Body of pancreas (tissue), 4 donors: ENCODE measurements at regions not wholly inside any gene's neighbourhood (a gene's known extent, or its start where the extent isn't known, plus 50 kb on each side); places are given as distances from the start of the nearest gene placed in this dataset.

ENCODE experiments used
- ATAC-seq: fragments of 150-250 bp; one replicate; pipeline ENCODE4 v1.9.1; 2016
- DNase-seq, 4 donors: peaks; one replicate each; pipeline ENCODE4 v3.0.0-alpha.2; 2019
- H3K27ac ChIP-seq, 4 donors: fragments of 200-600 bp; sonication (generic); 1 replicate in 3 of 4; 2 replicates in 1 of 4; pipeline versions ENCODE4 v1.5.1 to v1.6.1; 2016 to 2019; ENCODE audit warnings: mild to moderate bottlenecking in 1 of 4, mixed read lengths in 1 of 4, moderate library complexity in 1 of 4
- H3K27me3 ChIP-seq, 2 donors: fragments of 200-600 bp; sonication (generic); one replicate each; pipeline ENCODE4 v1.6.0; 2016; ENCODE audit warnings: mild to moderate bottlenecking in 1 of 2
- H3K36me3 ChIP-seq, 2 donors: fragments of 200-600 bp; sonication (generic); replicated peaks in 1 of 2; 2 replicates each; pipeline ENCODE4 v1.5.1; 2016; ENCODE audit warnings: low read depth in 2 of 2; ENCODE audit not compliant: insufficient read depth in 1 of 2
- H3K4me1 ChIP-seq: fragments of 200-600 bp; sonication (generic); one replicate; pipeline ENCODE4 v1.6.0; 2016
- H3K4me3 ChIP-seq, 2 donors: fragments of 200-600 bp; sonication (generic); 1 replicate in 1 of 2; 2 replicates in 1 of 2; pipeline ENCODE4 v1.5.1; 2016 to 2019
- H3K9me3 ChIP-seq, 3 donors: fragments of 200-600 bp; sonication (generic); 1 replicate in 2 of 3; 2 replicates in 1 of 3; pipeline ENCODE4 v1.5.1; 2016
- POLR2A ChIP-seq, 3 donors: fragments of 450-650 bp; IDR thresholded peaks; one replicate each; pipeline ENCODE4 v1.6.1; 2016; ENCODE audit warnings: antibody characterized with exemption in 3 of 3, mild to moderate bottlenecking in 2 of 3
- WGBS, 2 donors: methylation state at CpG; one replicate each; pipeline ENCODE4 v1.1.5; 2017; 5-methylcytosine and 5-hydroxymethylcytosine counted together
- intact Hi-C: fragments of 100-400 bp; cut with DNase I; formaldehyde crosslinking; loops from one replicate; pipeline ENCODE4 v1.15.1; 2023
- TF ChIP-seq, protein P1 (sequence below), 7 experiments: fragments of 450-650 bp in 4 of 7; fragments of 200-600 bp in 3 of 7; sonication (generic) in 3 of 7; IDR thresholded peaks; one replicate each; pipeline ENCODE4 v1.5.1; 2016 to 2019; ENCODE audit warnings: antibody characterized with exemption in 7 of 7

DNA sequence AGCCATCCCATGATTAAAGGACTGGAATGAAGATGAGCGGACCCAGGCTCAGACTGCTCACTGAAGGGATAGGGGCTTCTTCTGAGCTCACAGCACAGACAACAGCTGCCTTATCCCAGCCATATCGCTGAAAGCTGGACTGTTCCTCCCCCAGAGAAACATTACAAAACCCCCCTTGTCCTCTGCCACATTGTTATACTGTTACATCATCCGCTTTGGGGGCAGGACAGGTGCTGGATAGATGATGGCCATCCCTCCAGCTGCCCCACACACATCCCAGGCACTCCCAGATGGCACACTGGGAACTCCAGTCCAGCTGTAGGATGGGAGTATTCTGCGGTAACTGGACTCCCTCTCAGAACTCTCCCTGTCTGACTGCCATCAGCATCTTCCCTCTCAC is 58.7 kb upstream of the BTRC start:
- peaks cover 18% of the 10 kb centered on the region for H3K4me1 ChIP-seq
- H3K9me3 ChIP-seq = no peaks in the 10 kb centered on the region
- no peak overlapping the region for H3K27ac ChIP-seq
- DNase-seq (no peak), ATAC-seq (no peak)
- 65 to 67% methylated on average over 4 of the region's 4 CpGs for WGBS, 2 donors
- intact Hi-C loops = no loop called here
- H3K36me3 ChIP-seq = no peaks in the 10 kb centered on the region
- no peak for TF ChIP-seq POLR2A (IDR thresholded peaks at IDR 0.05)
- TF ChIP-seq, protein P1, sequence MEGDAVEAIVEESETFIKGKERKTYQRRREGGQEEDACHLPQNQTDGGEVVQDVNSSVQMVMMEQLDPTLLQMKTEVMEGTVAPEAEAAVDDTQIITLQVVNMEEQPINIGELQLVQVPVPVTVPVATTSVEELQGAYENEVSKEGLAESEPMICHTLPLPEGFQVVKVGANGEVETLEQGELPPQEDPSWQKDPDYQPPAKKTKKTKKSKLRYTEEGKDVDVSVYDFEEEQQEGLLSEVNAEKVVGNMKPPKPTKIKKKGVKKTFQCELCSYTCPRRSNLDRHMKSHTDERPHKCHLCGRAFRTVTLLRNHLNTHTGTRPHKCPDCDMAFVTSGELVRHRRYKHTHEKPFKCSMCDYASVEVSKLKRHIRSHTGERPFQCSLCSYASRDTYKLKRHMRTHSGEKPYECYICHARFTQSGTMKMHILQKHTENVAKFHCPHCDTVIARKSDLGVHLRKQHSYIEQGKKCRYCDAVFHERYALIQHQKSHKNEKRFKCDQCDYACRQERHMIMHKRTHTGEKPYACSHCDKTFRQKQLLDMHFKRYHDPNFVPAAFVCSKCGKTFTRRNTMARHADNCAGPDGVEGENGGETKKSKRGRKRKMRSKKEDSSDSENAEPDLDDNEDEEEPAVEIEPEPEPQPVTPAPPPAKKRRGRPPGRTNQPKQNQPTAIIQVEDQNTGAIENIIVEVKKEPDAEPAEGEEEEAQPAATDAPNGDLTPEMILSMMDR (IDR thresholded peaks at IDR 0.05) = no peak
- no peaks in the 10 kb centered on the region for H3K27me3 ChIP-seq
- H3K4me3 ChIP-seq = no peak overlapping the region

DNA sequence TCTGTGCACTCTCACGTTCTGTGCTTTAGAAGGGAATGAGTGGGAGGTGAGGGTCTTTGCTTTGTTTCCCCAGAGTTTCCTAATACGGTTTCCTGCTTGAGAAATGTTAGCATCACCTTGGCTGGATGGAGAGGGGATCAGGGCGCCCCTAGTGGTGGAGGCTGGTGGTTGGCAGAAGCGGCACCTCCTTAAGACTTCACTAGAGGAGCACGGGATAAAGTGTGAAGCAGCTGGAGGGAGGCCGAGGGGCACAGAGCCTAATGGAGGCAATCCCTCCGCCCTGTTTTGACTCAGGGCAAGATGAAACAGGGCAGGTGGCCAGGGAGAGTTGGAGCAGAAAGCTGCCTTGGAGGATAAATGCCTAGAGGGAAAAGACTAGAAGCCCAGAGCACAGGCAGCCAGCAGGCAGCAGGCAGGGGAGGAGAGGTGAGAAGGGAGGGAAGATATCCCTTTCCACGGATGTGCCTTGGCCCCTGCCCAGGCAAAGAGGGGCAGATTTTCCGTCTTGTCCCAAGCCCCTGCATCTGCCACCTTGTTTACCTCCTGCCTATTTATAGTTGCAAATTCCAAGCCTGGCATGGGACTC is 56.0 kb upstream of the BTRC start:
- H3K27me3 ChIP-seq = no peaks in the 10 kb centered on the region

DNA sequence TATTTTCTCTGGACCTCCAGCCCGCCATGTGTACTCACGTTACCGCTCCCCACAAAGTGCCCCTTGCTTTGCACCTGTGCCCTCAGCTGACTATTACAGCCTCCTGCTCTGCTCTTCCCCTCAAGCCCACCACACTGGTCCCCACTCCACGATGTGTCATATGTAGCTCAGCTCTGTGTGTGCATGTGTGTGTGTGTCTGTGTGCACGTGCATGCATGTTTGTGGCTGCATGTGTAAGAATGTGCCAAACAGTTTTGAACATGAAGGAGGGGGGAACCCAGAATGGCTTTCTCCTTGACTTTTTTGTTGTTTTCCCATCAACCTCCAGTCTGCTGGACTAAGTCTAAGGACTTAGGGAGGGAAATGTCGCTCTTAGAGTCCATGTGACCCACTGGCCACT is 54.8 kb upstream of the BTRC start:
- no peaks in the 10 kb centered on the region for H3K27me3 ChIP-seq
- WGBS, 2 donors = 56 to 85% methylated on average over 6 of the region's 6 CpGs

More for the DNA sequence above, 56.0 kb upstream of the BTRC start:
- Histone ChIP-seq H3K27ac (no peak overlapping the region), H3K4me3 (no peak overlapping the region), H3K36me3 (no peaks in the 10 kb centered on the region), H3K4me1 (no peaks in the 10 kb centered on the region), H3K9me3 (no peaks in the 10 kb centered on the region)
- intact Hi-C loops = no loop called here
- ATAC-seq = peak; percentile 66
- 3 to 4% methylated on average over 9 of the region's 9 CpGs for WGBS, 2 donors
- DNase-seq = peak; percentile 65 to 77 (median 71)
- no peak for TF ChIP-seq POLR2A (IDR thresholded peaks at IDR 0.05)
- TF ChIP-seq, protein P1 (IDR thresholded peaks at IDR 0.05) = peak; percentile 61 to 90 (median 73)

DNA sequence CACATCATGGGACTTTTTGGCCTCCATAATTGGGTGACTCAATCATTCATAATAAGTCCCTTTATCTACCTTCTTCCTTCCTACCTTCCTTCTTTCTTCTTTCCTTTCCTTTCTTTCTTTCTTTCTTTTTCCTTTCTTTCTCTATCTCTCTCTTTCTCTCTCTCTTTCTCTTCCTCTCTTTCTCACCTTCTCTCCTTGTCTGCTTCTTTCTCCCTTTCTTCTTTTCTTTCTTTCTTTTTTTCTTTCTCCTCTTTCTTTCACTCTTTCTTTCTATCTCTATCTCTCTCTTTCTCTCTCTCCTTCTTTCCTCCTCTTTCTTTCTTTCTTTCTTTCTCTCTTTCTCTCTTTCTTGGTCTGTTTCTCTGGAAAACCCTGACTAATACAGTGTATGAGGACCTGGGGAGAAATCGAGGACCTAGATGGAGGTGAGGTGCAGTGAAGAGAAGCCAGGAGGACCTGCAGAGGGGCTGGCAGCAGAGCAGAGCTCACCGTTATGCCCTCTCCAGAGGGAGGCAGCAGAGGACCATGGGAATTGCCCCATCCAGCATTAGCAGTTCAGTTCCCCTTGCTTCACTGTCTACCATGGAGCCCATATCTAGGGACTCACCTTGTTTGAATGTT is 52.7 kb upstream of the BTRC start:
- TF ChIP-seq, protein P1 (IDR thresholded peaks at IDR 0.05) = peak in 5 of 7 experiments; percentile 29 to 63 (median 42)
- no peak for TF ChIP-seq POLR2A (IDR thresholded peaks at IDR 0.05)
- intact Hi-C loops = no loop called here
- no peaks in the 10 kb centered on the region for H3K4me1 ChIP-seq
- no peaks in the 10 kb centered on the region for H3K9me3 ChIP-seq
- DNase-seq = peak; percentile 34 to 57 (median 40)
- H3K27me3 ChIP-seq = no peaks in the 10 kb centered on the region
- no peak overlapping the region for H3K27ac ChIP-seq
- no peaks in the 10 kb centered on the region for H3K36me3 ChIP-seq
- H3K4me3 ChIP-seq = no peak overlapping the region
- 24 to 25% methylated on average over 2 of the region's 2 CpGs for WGBS, 2 donors
- ATAC-seq = no peak

More for the DNA sequence above, 54.8 kb upstream of the BTRC start:
- no peak overlapping the region for H3K27ac ChIP-seq
- ATAC-seq = no peak
- TF ChIP-seq, protein P1 (IDR thresholded peaks at IDR 0.05) = no peak
- no peak for TF ChIP-seq POLR2A (IDR thresholded peaks at IDR 0.05)
- no peaks in the 10 kb centered on the region for H3K4me1 ChIP-seq
- intact Hi-C loops = no loop called here
- H3K9me3 ChIP-seq = no peaks in the 10 kb centered on the region
- no peaks in the 10 kb centered on the region for H3K36me3 ChIP-seq
- no peak for DNase-seq
- H3K4me3 ChIP-seq = no peak overlapping the region
